ENCODE measurements at regions not wholly inside any gene's neighbourhood (a gene's known extent, or its start where the extent isn't known, plus 50 kb on each side); places are given as distances from the start of the nearest gene placed in this dataset.

- TF ChIP-seq NFYB (IDR thresholded peaks at IDR 0.05; ENCODE audit: insufficient read depth, low read depth, low read length) (no peak), SIX5 (IDR thresholded peaks at IDR 0.05; ENCODE audit: low read depth, low read length, severe bottlenecking) (no peak), CTCF (IDR thresholded peaks at IDR 0.05 in 2 of 3, conservative IDR thresholded peaks at IDR 0.05 in 1 of 3; ENCODE audit: control insufficient read depth in 2 of 3, extremely low read depth in 1 of 3, insufficient read depth in 1 of 3, low read depth in 3 of 3, low read length in 3 of 3) (no peak), CREB1 (IDR thresholded peaks at IDR 0.05; ENCODE audit: low read depth) (no peak)
Observed at GRCh38 chr16:13779676-13780075, 140.3 kb upstream of the ERCC4 start.
